BLaER1 treated with 17β-estradiol and CSF1 and Interleukin-3, amounts not matched to agents 10 nM and 100 nM (cell line): ENCODE measurements at regions not wholly inside any gene's neighbourhood (a gene's known extent, or its start where the extent isn't known, plus 50 kb on each side); places are given as distances from the start of the nearest gene placed in this dataset.
"Not testable (repeated sequence)": the region's sequence is repeated elsewhere in the genome, so short reads cannot be mapped to it uniquely, and the experiment has no call there.

Experiments
- H3K27ac ChIP-seq, 11 experiments: shearing (Covaris generic); formaldehyde crosslinking; 2 replicates each; pipeline ENCODE4 v1.8.1; 2022
- H3K27me3 ChIP-seq, 11 experiments: shearing (Covaris generic); formaldehyde crosslinking; 2 replicates each; pipeline ENCODE4 v1.8.1; 2022
- H3K36me3 ChIP-seq, 11 experiments: shearing (Covaris generic); formaldehyde crosslinking; 2 replicates each; pipeline ENCODE4 v1.8.1; 2022
- H3K4me1 ChIP-seq, 10 experiments: shearing (Covaris generic); formaldehyde crosslinking; 2 replicates each; pipeline ENCODE4 v1.8.1; 2022
- H3K4me2 ChIP-seq, 11 experiments: shearing (Covaris generic); formaldehyde crosslinking; 2 replicates each; pipeline ENCODE4 v1.8.1; 2022
- H3K4me3 ChIP-seq, 10 experiments: shearing (Covaris generic); formaldehyde crosslinking; 2 replicates each; pipeline ENCODE4 v1.8.1; 2022
- H3K9ac ChIP-seq, 11 experiments: shearing (Covaris generic); formaldehyde crosslinking; 2 replicates each; pipeline ENCODE4 v1.8.1; 2022
- H3K9me3 ChIP-seq, 11 experiments: shearing (Covaris generic); formaldehyde crosslinking; replicated peaks in 1 of 11; 2 replicates each; pipeline ENCODE4 v1.8.1; 2022
- H4K20me1 ChIP-seq, 11 experiments: shearing (Covaris generic); formaldehyde crosslinking; 2 replicates each; pipeline ENCODE4 v1.8.1; 2022
- Cebpa-rat ChIP-seq, 11 experiments: shearing (Covaris generic); IDR thresholded peaks; 2 replicates each; pipeline ENCODE4 v1.8.1; 2022

- peaks cover 95 to 100% (median 98%) of the 10 kb centered on the region in 10 experiments for H3K4me1 ChIP-seq
- TF ChIP-seq Cebpa-rat (IDR thresholded peaks at IDR 0.05) = peak in 5 of 11 experiments; percentile 12 to 91 (median 71); a peak in 6 of 22 replicates
- H3K9ac ChIP-seq = peak overlapping the region; percentile 74 to 88 (median 85)
- H3K27me3 ChIP-seq = no peaks in the 10 kb centered on the region
- H3K27ac ChIP-seq = peak overlapping the region; percentile 89 to 98 (median 95)
- H3K4me2 ChIP-seq = peak overlapping the region; percentile 81 to 97 (median 92)
- H3K9me3 ChIP-seq = no peaks in the 10 kb centered on the region
- H4K20me1 ChIP-seq = no peaks in the 10 kb centered on the region
- H3K36me3 ChIP-seq = no peaks in the 10 kb centered on the region
- peak overlapping the region; percentile 13 to 58 (median 44); a peak in 15 of 20 replicates for H3K4me3 ChIP-seq
Observed at GRCh38 chr20:19915111-19915798, 101.9 kb upstream of the NAA20 start.

- Histone ChIP-seq H3K4me1 (peaks cover 86 to 99% (median 96%) of the 10 kb centered on the region in 10 experiments), H3K27ac (peak overlapping the region; percentile 89 to 98 (median 95)), H3K36me3 (no peaks in the 10 kb centered on the region), H3K9me3 (no peaks in the 10 kb centered on the region), H4K20me1 (no peaks in the 10 kb centered on the region), H3K4me3 (no peak overlapping the region; a peak in 1 of 20 replicates), H3K9ac (peak overlapping the region; percentile 74 to 88 (median 85); a peak in 21 of 22 replicates), H3K27me3 (no peaks in the 10 kb centered on the region), H3K4me2 (peak overlapping the region; percentile 81 to 97 (median 92))
- no peak for TF ChIP-seq Cebpa-rat (IDR thresholded peaks at IDR 0.05)
Observed at GRCh38 chr20:19916531-19917485, 100.4 kb upstream of the NAA20 start.

- H3K4me2 ChIP-seq = peak overlapping the region; percentile 81 to 97 (median 92)
- H3K27ac ChIP-seq = peak overlapping the region; percentile 89 to 98 (median 95); a peak in 21 of 22 replicates
- no peaks in the 10 kb centered on the region for H3K27me3 ChIP-seq
- peaks cover 0 to 8% (median 0%) of the 10 kb centered on the region in 11 experiments; a peak in 2 of 22 replicates for H3K9me3 ChIP-seq
- no peak overlapping the region; a peak in 1 of 20 replicates for H3K4me3 ChIP-seq
- TF ChIP-seq Cebpa-rat (IDR thresholded peaks at IDR 0.05) = no peak
- no peaks in the 10 kb centered on the region for H4K20me1 ChIP-seq
- H3K4me1 ChIP-seq = peaks cover 64 to 83% (median 77%) of the 10 kb centered on the region in 10 experiments
- H3K36me3 ChIP-seq = 0 out of 22 replicates have a peak, but pooled peaks cover 0 to 6% (median 0%) of the 10 kb centered on the region in 11 experiments
- H3K9ac ChIP-seq = peak overlapping the region in 10 of 11 experiments; percentile 36 to 88 (median 84); a peak in 17 of 22 replicates
Observed at GRCh38 chr20:19918965-19919329, 98.2 kb upstream of the NAA20 start.

GRCh38 chr20:19920381-19921138, 96.6 kb upstream of the NAA20 start:
- H3K36me3 ChIP-seq = 0 out of 22 replicates have a peak, but pooled peaks cover 0 to 6% (median 0%) of the 10 kb centered on the region in 11 experiments
- peaks cover 0 to 8% (median 0%) of the 10 kb centered on the region in 11 experiments; a peak in 2 of 22 replicates for H3K9me3 ChIP-seq
- H3K9ac ChIP-seq = peak overlapping the region in 6 of 11 experiments; percentile 1 to 42 (median 24); a peak in 6 of 22 replicates
- H3K27me3 ChIP-seq = no peaks in the 10 kb centered on the region
- H3K4me2 ChIP-seq = peak overlapping the region; percentile 36 to 97 (median 91); a peak in 19 of 22 replicates
- no peak overlapping the region for H3K4me3 ChIP-seq
- H4K20me1 ChIP-seq = no peaks in the 10 kb centered on the region
- peak overlapping the region; percentile 39 to 98 (median 95); a peak in 20 of 22 replicates for H3K27ac ChIP-seq
- peak in 2 of 11 experiments; percentile 24 to 38; a peak in 1 of 22 replicates for TF ChIP-seq Cebpa-rat (IDR thresholded peaks at IDR 0.05)
- peaks cover 52 to 69% (median 63%) of the 10 kb centered on the region in 10 experiments for H3K4me1 ChIP-seq

- H3K9ac ChIP-seq = peak overlapping the region in 1 of 11 experiments; percentile 29; a peak in 1 of 22 replicates
- no peak overlapping the region for H3K4me3 ChIP-seq
- H3K36me3 ChIP-seq = 0 out of 22 replicates have a peak, but pooled peaks cover 0 to 6% (median 0%) of the 10 kb centered on the region in 11 experiments
- H3K9me3 ChIP-seq = peaks cover 0 to 8% (median 0%) of the 10 kb centered on the region in 11 experiments; a peak in 2 of 22 replicates
- no peaks in the 10 kb centered on the region for H3K27me3 ChIP-seq
- H3K27ac ChIP-seq = peak overlapping the region; percentile 39 to 98 (median 95); a peak in 19 of 22 replicates
- H4K20me1 ChIP-seq = no peaks in the 10 kb centered on the region
- no peak for TF ChIP-seq Cebpa-rat (IDR thresholded peaks at IDR 0.05)
- H3K4me1 ChIP-seq = peaks cover 44 to 61% (median 55%) of the 10 kb centered on the region in 10 experiments
- peak overlapping the region in 6 of 11 experiments; percentile 32 to 88 (median 59); a peak in 11 of 22 replicates for H3K4me2 ChIP-seq
Observed at GRCh38 chr20:19921284-19921793, 95.8 kb upstream of the NAA20 start.

- not testable (repeated sequence) for H3K4me3 ChIP-seq, H3K36me3 ChIP-seq, H3K27me3 ChIP-seq, H3K9ac ChIP-seq, H3K9me3 ChIP-seq, H4K20me1 ChIP-seq
- Histone ChIP-seq H3K4me1 (peaks cover 39 to 56% (median 50%) of the 10 kb centered on the region in 10 experiments), H3K27ac (peak overlapping the region; percentile 39 to 98 (median 95); a peak in 16 of 22 replicates), H3K4me2 (peak overlapping the region in 6 of 11 experiments; percentile 32 to 88 (median 59); a peak in 10 of 22 replicates)
Observed at GRCh38 chr20:19921829-19922228, 95.3 kb upstream of the NAA20 start.

GRCh38 chr20:19922716-19923115, 94.4 kb upstream of the NAA20 start:
- Histone ChIP-seq H3K4me1 (peaks cover 30 to 47% (median 41%) of the 10 kb centered on the region in 10 experiments), H3K27ac (peak overlapping the region in 4 of 11 experiments; percentile 97 to 98 (median 97); a peak in 5 of 22 replicates), H3K4me2 (peak overlapping the region in 1 of 11 experiments; percentile 24; a peak in 1 of 22 replicates), H3K4me3 (no peak overlapping the region), H3K9me3 (peaks cover 0 to 8% (median 0%) of the 10 kb centered on the region in 11 experiments; a peak in 2 of 22 replicates), H4K20me1 (no peaks in the 10 kb centered on the region), H3K36me3 (0 out of 22 replicates have a peak, but pooled peaks cover 0 to 6% (median 0%) of the 10 kb centered on the region in 11 experiments), H3K27me3 (no peaks in the 10 kb centered on the region), H3K9ac (no peak overlapping the region)
- no peak for TF ChIP-seq Cebpa-rat (IDR thresholded peaks at IDR 0.05)
